ENCODE measurements at regions not wholly inside any gene's neighbourhood (a gene's known extent, or its start where the extent isn't known, plus 50 kb on each side); places are given as distances from the start of the nearest gene placed in this dataset.

- no peaks in the 10 kb centered on the region for H3K27me3 ChIP-seq
- no peak for ATAC-seq
- H3K9me3 ChIP-seq, result no peaks in the 10 kb centered on the region
- no peak for TF ChIP-seq CTCF (IDR thresholded peaks at IDR 0.05)
- intact Hi-C loops (cut with DNase I), result no loop called here
- H3K36me3 ChIP-seq, result no peaks in the 10 kb centered on the region
- no peak overlapping the region for H3K4me3 ChIP-seq
- no peak for DNase-seq
- H3K27ac ChIP-seq, result no peak overlapping the region
- no peaks in the 10 kb centered on the region for H3K4me1 ChIP-seq
Observed at GRCh38 chr10:15462253-15462897, 91.3 kb upstream of the FAM171A1 start.

- Histone ChIP-seq H3K4me3 (no peak overlapping the region), H3K27ac (no peak overlapping the region), H3K4me1 (no peaks in the 10 kb centered on the region), H3K9me3 (no peaks in the 10 kb centered on the region), H3K36me3 (no peaks in the 10 kb centered on the region), H3K27me3 (no peaks in the 10 kb centered on the region)
- DNase-seq, result peak in 1 of 4 donors; percentile 41
- TF ChIP-seq CTCF (IDR thresholded peaks at IDR 0.05), result no peak
- ATAC-seq, result peak; percentile 57
- intact Hi-C loops (cut with DNase I), result no loop called here
Observed at GRCh38 chr10:15461353-15462108, 90.4 kb upstream of the FAM171A1 start.

- intact Hi-C loops (cut with DNase I), result no loop called here
- H3K27ac ChIP-seq, result no peak overlapping the region
- no peaks in the 10 kb centered on the region for H3K9me3 ChIP-seq
- no peak overlapping the region for H3K4me3 ChIP-seq
- H3K27me3 ChIP-seq, result no peaks in the 10 kb centered on the region
- no peaks in the 10 kb centered on the region for H3K4me1 ChIP-seq
- ATAC-seq, result no peak
- H3K36me3 ChIP-seq, result no peaks in the 10 kb centered on the region
- no peak for DNase-seq
- TF ChIP-seq CTCF (IDR thresholded peaks at IDR 0.05), result no peak
Observed at GRCh38 chr10:15460661-15461060, 89.6 kb upstream of the FAM171A1 start.

- H3K27me3 ChIP-seq, result no peaks in the 10 kb centered on the region
- no peak for DNase-seq
- H3K27ac ChIP-seq, result no peak overlapping the region
- H3K4me1 ChIP-seq, result no peaks in the 10 kb centered on the region
- no peak for TF ChIP-seq CTCF (IDR thresholded peaks at IDR 0.05)
- no peaks in the 10 kb centered on the region for H3K36me3 ChIP-seq
- no peak overlapping the region for H3K4me3 ChIP-seq
- H3K9me3 ChIP-seq, result no peaks in the 10 kb centered on the region
- intact Hi-C loops (cut with DNase I), result no loop called here
- ATAC-seq, result no peak
Observed at GRCh38 chr10:15459218-15459617, 88.1 kb upstream of the FAM171A1 start.

DNA sequence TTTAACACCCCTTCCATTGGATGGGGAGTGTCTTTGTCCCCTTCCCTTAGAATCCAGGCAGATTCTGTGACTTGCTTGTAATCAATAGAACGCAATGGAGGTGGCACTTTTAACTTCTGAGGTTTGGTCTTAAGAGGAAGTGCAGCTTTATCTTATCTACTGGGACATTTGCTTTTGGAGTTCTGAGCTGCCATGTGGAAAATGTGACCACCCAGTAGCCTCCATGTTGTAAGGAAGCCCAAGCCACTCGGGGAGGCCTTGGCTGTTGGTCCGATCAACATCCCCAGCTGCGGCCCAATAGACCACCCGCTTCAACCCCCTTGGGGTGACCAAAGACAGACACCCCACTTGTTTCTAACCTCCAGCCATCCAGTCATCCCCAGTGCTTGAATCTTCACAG, 86.3 kb upstream of the FAM171A1 start:
- intact Hi-C loops (cut with DNase I), result no loop called here
- no peak for TF ChIP-seq CTCF (IDR thresholded peaks at IDR 0.05)
- no peak overlapping the region for H3K27ac ChIP-seq
- no peaks in the 10 kb centered on the region for H3K9me3 ChIP-seq
- H3K4me3 ChIP-seq, result no peak overlapping the region
- no peaks in the 10 kb centered on the region for H3K36me3 ChIP-seq
- ATAC-seq (no peak), DNase-seq (no peak)
- H3K27me3 ChIP-seq, result no peaks in the 10 kb centered on the region
- no peaks in the 10 kb centered on the region for H3K4me1 ChIP-seq
